ENCODE measurements at regions not wholly inside any gene's neighbourhood (a gene's known extent, or its start where the extent isn't known, plus 50 kb on each side); places are given as distances from the start of the nearest gene placed in this dataset.
A peak's percentile ranks its signal among the peaks of the same experiment; 100 is the strongest.
"Not testable (repeated sequence)": the region's sequence is repeated elsewhere in the genome, so short reads cannot be mapped to it uniquely, and the experiment has no call there.

DNA sequence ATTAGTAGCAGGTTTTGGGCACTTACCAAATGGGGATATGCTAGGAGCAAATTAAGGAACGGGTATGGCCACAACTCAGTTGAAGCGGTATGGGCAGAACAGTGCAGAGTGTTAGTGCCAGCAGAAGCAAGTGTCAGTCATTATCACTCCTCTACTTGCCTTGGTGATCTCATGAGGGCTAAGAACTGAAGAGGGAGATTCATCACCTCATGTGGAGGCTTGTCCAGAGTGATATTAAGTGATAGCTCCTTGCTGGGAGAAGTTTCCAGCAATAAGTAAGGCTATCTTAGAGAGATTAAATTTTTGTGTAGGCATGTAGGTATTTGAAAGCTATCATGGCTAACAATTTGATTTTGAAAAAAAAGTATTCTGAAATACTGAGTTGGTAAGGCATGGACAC, 615.4 kb upstream of the SMIM31 start:
- Histone ChIP-seq H2BK120ac (ENCODE audit: low read depth, low read length) (no peak overlapping the region), H3K79me2 (ENCODE audit: control insufficient read depth, insufficient read depth, low read length) (no peaks in the 10 kb centered on the region), H3K23ac (ENCODE audit: low read length) (no peak overlapping the region), H3K4ac (ENCODE audit: low read depth, low read length) (peak overlapping the region; percentile 12), H3K4me1 (ENCODE audit: control insufficient read depth, low read depth, low read length) (no peaks in the 10 kb centered on the region), H2BK5ac (ENCODE audit: low read length) (no peak overlapping the region), H4K5ac (ENCODE audit: low read length) (no peak overlapping the region), H3K79me1 (ENCODE audit: low read length) (no peaks in the 10 kb centered on the region), H2BK15ac (replicated peaks; ENCODE audit: low read depth) (no peak overlapping the region), H2AK5ac (ENCODE audit: low read length) (no peak overlapping the region), H3K36me3 (ENCODE audit: control insufficient read depth, insufficient read depth, low read length) (no peaks in the 10 kb centered on the region), H3K27me3 (ENCODE audit: insufficient read depth, low read length, poor library complexity) (no peaks in the 10 kb centered on the region), H3K18ac (ENCODE audit: low read length) (no peak overlapping the region), H3K56ac (ENCODE audit: low read length) (no peak overlapping the region), H3K9ac (ENCODE audit: low read length) (no peak overlapping the region), H4K8ac (ENCODE audit: low read depth, low read length) (no peak overlapping the region), H3K27ac (ENCODE audit: low read depth, low read length) (no peak overlapping the region), H3K4me2 (ENCODE audit: low read length) (no peak overlapping the region), H3K4me3 (ENCODE audit: low read length) (no peak overlapping the region)
- WGBS (ENCODE audit: extremely low coverage, insufficient coverage, low lambda C conversion rate) = no CpG with 5 or more reads among the region's 2 CpGs
- no peak for DNase-seq

GRCh38 chr4:164139291-164139690, 614.6 kb upstream of the SMIM31 start:
- Histone ChIP-seq H2BK5ac (ENCODE audit: low read length) (no peak overlapping the region), H3K23ac (ENCODE audit: low read length) (no peak overlapping the region), H3K27ac (ENCODE audit: low read depth, low read length) (no peak overlapping the region), H3K4me2 (ENCODE audit: low read length) (no peak overlapping the region), H3K27me3 (ENCODE audit: insufficient read depth, low read length, poor library complexity) (no peaks in the 10 kb centered on the region), H3K56ac (ENCODE audit: low read length) (no peak overlapping the region), H3K9ac (ENCODE audit: low read length) (no peak overlapping the region), H3K36me3 (ENCODE audit: control insufficient read depth, insufficient read depth, low read length) (no peaks in the 10 kb centered on the region), H3K79me1 (ENCODE audit: low read length) (no peaks in the 10 kb centered on the region), H3K18ac (ENCODE audit: low read length) (no peak overlapping the region), H2BK120ac (ENCODE audit: low read depth, low read length) (no peak overlapping the region), H2BK15ac (replicated peaks; ENCODE audit: low read depth) (no peak overlapping the region), H3K4me3 (ENCODE audit: low read length) (no peak overlapping the region), H4K5ac (ENCODE audit: low read length) (no peak overlapping the region), H3K4ac (ENCODE audit: low read depth, low read length) (no peak overlapping the region), H2AK5ac (ENCODE audit: low read length) (no peak overlapping the region), H4K8ac (ENCODE audit: low read depth, low read length) (no peak overlapping the region), H3K4me1 (ENCODE audit: control insufficient read depth, low read depth, low read length) (no peaks in the 10 kb centered on the region), H3K79me2 (ENCODE audit: control insufficient read depth, insufficient read depth, low read length) (no peaks in the 10 kb centered on the region)
- WGBS (ENCODE audit: extremely low coverage, insufficient coverage, low lambda C conversion rate) = no CpG with 5 or more reads among the region's 1 CpG
- no peak for DNase-seq

- not testable (repeated sequence) for H3K4me3 ChIP-seq (ENCODE audit: low read length); H3K79me2 ChIP-seq (ENCODE audit: control insufficient read depth, insufficient read depth, low read length); H2BK120ac ChIP-seq (ENCODE audit: low read depth, low read length); H2BK5ac ChIP-seq (ENCODE audit: low read length); H3K36me3 ChIP-seq (ENCODE audit: control insufficient read depth, insufficient read depth, low read length); H2AK5ac ChIP-seq (ENCODE audit: low read length); H2BK15ac ChIP-seq (replicated peaks; ENCODE audit: low read depth); H3K4ac ChIP-seq (ENCODE audit: low read depth, low read length); H3K79me1 ChIP-seq (ENCODE audit: low read length); DNase-seq; H3K23ac ChIP-seq (ENCODE audit: low read length); H3K18ac ChIP-seq (ENCODE audit: low read length); H3K9ac ChIP-seq (ENCODE audit: low read length); H3K4me2 ChIP-seq (ENCODE audit: low read length); H4K8ac ChIP-seq (ENCODE audit: low read depth, low read length); H3K4me1 ChIP-seq (ENCODE audit: control insufficient read depth, low read depth, low read length); H3K56ac ChIP-seq (ENCODE audit: low read length); H3K27me3 ChIP-seq (ENCODE audit: insufficient read depth, low read length, poor library complexity); H4K5ac ChIP-seq (ENCODE audit: low read length); H3K27ac ChIP-seq (ENCODE audit: low read depth, low read length)
- WGBS (ENCODE audit: extremely low coverage, insufficient coverage, low lambda C conversion rate) = no CpG with 5 or more reads among the region's 20 CpGs
Measured at GRCh38 chr4:164141755-164142375, 612.1 kb upstream of the SMIM31 start.

DNA sequence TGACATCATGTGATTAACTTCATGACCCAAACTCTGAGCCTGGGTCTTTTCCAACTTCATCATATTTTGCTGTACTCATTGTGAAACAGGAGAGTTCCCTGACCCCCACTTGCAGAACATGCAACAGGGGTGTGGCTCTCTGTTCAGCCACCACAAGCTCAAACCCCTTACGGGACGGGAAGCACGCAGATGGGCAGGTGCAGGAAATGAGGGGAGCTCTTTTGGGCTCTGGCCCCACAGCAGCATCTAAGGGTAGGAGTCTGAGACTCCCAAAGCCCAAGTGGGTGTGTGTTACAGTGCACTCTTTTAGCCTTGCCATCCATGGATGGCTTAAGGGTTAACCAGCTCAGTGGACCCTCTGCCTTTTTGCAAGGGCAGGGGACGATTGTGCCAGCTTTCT, 599.5 kb upstream of the SMIM31 start:
- H3K23ac ChIP-seq (ENCODE audit: low read length) = no peak overlapping the region
- no peak overlapping the region for H3K4me2 ChIP-seq (ENCODE audit: low read length)
- no peak overlapping the region for H4K5ac ChIP-seq (ENCODE audit: low read length)
- no peaks in the 10 kb centered on the region for H3K27me3 ChIP-seq (ENCODE audit: insufficient read depth, low read length, poor library complexity)
- no CpG with 5 or more reads among the region's 4 CpGs for WGBS (ENCODE audit: extremely low coverage, insufficient coverage, low lambda C conversion rate)
- no peak overlapping the region for H3K4me3 ChIP-seq (ENCODE audit: low read length)
- no peak overlapping the region for H2BK5ac ChIP-seq (ENCODE audit: low read length)
- DNase-seq = no peak
- H3K9ac ChIP-seq (ENCODE audit: low read length) = no peak overlapping the region
- no peak overlapping the region for H3K56ac ChIP-seq (ENCODE audit: low read length)
- no peak overlapping the region for H2BK15ac ChIP-seq (replicated peaks; ENCODE audit: low read depth)
- no peak overlapping the region for H3K18ac ChIP-seq (ENCODE audit: low read length)
- H3K79me2 ChIP-seq (ENCODE audit: control insufficient read depth, insufficient read depth, low read length) = no peaks in the 10 kb centered on the region
- no peaks in the 10 kb centered on the region for H3K36me3 ChIP-seq (ENCODE audit: control insufficient read depth, insufficient read depth, low read length)
- H3K4ac ChIP-seq (ENCODE audit: low read depth, low read length) = no peak overlapping the region
- no peak overlapping the region for H2BK120ac ChIP-seq (ENCODE audit: low read depth, low read length)
- no peak overlapping the region for H4K8ac ChIP-seq (ENCODE audit: low read depth, low read length)
- no peak overlapping the region for H3K27ac ChIP-seq (ENCODE audit: low read depth, low read length)
- no peaks in the 10 kb centered on the region for H3K4me1 ChIP-seq (ENCODE audit: control insufficient read depth, low read depth, low read length)
- no peak overlapping the region for H2AK5ac ChIP-seq (ENCODE audit: low read length)
- H3K79me1 ChIP-seq (ENCODE audit: low read length) = no peaks in the 10 kb centered on the region

DNA sequence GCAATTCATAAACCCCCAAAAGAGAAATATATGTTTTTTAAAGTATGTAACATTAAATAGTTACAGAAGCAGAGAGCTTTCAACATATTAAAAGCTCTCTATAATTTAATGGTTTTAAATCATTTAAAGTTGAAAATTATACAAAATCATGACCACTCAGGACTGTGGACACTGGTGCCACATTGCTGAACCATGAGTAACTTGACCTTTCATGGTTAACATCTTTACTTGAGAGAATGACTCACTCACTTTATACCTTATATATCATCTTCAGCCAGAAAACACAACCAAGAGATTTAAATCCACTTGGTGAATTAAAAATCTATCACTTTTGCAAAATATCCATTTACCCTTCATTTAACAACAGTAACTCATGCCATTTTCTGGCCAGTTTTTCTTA, 584.3 kb upstream of the SMIM31 start:
- H3K27me3 ChIP-seq (ENCODE audit: insufficient read depth, low read length, poor library complexity) = no peaks in the 10 kb centered on the region
- no peak overlapping the region for H3K4me3 ChIP-seq (ENCODE audit: low read length)
- H4K5ac ChIP-seq (ENCODE audit: low read length) = no peak overlapping the region
- no peak overlapping the region for H3K18ac ChIP-seq (ENCODE audit: low read length)
- H3K79me2 ChIP-seq (ENCODE audit: control insufficient read depth, insufficient read depth, low read length) = no peaks in the 10 kb centered on the region
- H3K4me2 ChIP-seq (ENCODE audit: low read length) = no peak overlapping the region
- H3K27ac ChIP-seq (ENCODE audit: low read depth, low read length) = no peak overlapping the region
- no peak overlapping the region for H3K23ac ChIP-seq (ENCODE audit: low read length)
- no peak overlapping the region for H3K56ac ChIP-seq (ENCODE audit: low read length)
- no peak for DNase-seq
- no peak overlapping the region for H2BK5ac ChIP-seq (ENCODE audit: low read length)
- no peak overlapping the region for H2BK15ac ChIP-seq (replicated peaks; ENCODE audit: low read depth)
- no peak overlapping the region for H3K9ac ChIP-seq (ENCODE audit: low read length)
- H2AK5ac ChIP-seq (ENCODE audit: low read length) = no peak overlapping the region
- H2BK120ac ChIP-seq (ENCODE audit: low read depth, low read length) = no peak overlapping the region
- H3K4me1 ChIP-seq (ENCODE audit: control insufficient read depth, low read depth, low read length) = no peaks in the 10 kb centered on the region
- no peaks in the 10 kb centered on the region for H3K36me3 ChIP-seq (ENCODE audit: control insufficient read depth, insufficient read depth, low read length)
- H3K4ac ChIP-seq (ENCODE audit: low read depth, low read length) = no peak overlapping the region
- H3K79me1 ChIP-seq (ENCODE audit: low read length) = no peaks in the 10 kb centered on the region
- no peak overlapping the region for H4K8ac ChIP-seq (ENCODE audit: low read depth, low read length)

- H3K4me3 ChIP-seq (ENCODE audit: low read length) = no peak overlapping the region
- H4K5ac ChIP-seq (ENCODE audit: low read length) = no peak overlapping the region
- no peak overlapping the region for H3K27ac ChIP-seq (ENCODE audit: low read depth, low read length)
- DNase-seq = no peak
- H3K4me2 ChIP-seq (ENCODE audit: low read length) = no peak overlapping the region
- H3K4me1 ChIP-seq (ENCODE audit: control insufficient read depth, low read depth, low read length) = no peaks in the 10 kb centered on the region
- H3K23ac ChIP-seq (ENCODE audit: low read length) = no peak overlapping the region
- no peak overlapping the region for H3K4ac ChIP-seq (ENCODE audit: low read depth, low read length)
- no peaks in the 10 kb centered on the region for H3K79me2 ChIP-seq (ENCODE audit: control insufficient read depth, insufficient read depth, low read length)
- H3K27me3 ChIP-seq (ENCODE audit: insufficient read depth, low read length, poor library complexity) = no peaks in the 10 kb centered on the region
- H3K18ac ChIP-seq (ENCODE audit: low read length) = no peak overlapping the region
- no peak overlapping the region for H3K56ac ChIP-seq (ENCODE audit: low read length)
- no peaks in the 10 kb centered on the region for H3K36me3 ChIP-seq (ENCODE audit: control insufficient read depth, insufficient read depth, low read length)
- H2BK15ac ChIP-seq (replicated peaks; ENCODE audit: low read depth) = no peak overlapping the region
- H4K8ac ChIP-seq (ENCODE audit: low read depth, low read length) = no peak overlapping the region
- no CpG with 5 or more reads among the region's 3 CpGs for WGBS (ENCODE audit: extremely low coverage, insufficient coverage, low lambda C conversion rate)
- no peak overlapping the region for H3K9ac ChIP-seq (ENCODE audit: low read length)
- H2BK5ac ChIP-seq (ENCODE audit: low read length) = no peak overlapping the region
- no peak overlapping the region for H2AK5ac ChIP-seq (ENCODE audit: low read length)
- H3K79me1 ChIP-seq (ENCODE audit: low read length) = no peaks in the 10 kb centered on the region
- H2BK120ac ChIP-seq (ENCODE audit: low read depth, low read length) = no peak overlapping the region
Measured at GRCh38 chr4:164177153-164177552, 576.8 kb upstream of the SMIM31 start.
